ENCODE measurements at regions not wholly inside any gene's neighbourhood (a gene's known extent, or its start where the extent isn't known, plus 50 kb on each side); places are given as distances from the start of the nearest gene placed in this dataset.

DNA sequence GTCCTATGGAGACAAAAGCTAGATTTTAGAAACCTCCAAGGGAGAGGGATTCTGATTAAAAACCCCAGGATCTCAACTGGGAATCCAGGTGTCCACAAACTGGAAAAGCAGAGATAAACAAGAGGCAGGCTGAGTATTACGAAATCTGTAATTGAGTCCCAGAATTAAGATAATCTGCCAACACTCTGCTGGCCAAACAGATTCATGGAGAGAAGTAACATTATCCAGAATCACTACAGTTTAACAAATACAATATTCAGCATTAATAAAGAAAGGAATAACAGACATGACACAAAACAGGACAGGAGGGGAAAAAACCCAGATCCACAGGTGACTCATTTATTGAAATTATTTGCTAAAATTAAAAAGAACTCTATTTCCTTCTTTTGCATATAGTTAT lies 227.2 kb upstream of the NANOGP8 start:
- no peak overlapping the region for H2AFZ ChIP-seq (ENCODE audit: low read length)
- BruUV-seq (replicated peaks): no TSS peak
- no peak overlapping the region for H3K27ac ChIP-seq (ENCODE audit: low read length)

DNA sequence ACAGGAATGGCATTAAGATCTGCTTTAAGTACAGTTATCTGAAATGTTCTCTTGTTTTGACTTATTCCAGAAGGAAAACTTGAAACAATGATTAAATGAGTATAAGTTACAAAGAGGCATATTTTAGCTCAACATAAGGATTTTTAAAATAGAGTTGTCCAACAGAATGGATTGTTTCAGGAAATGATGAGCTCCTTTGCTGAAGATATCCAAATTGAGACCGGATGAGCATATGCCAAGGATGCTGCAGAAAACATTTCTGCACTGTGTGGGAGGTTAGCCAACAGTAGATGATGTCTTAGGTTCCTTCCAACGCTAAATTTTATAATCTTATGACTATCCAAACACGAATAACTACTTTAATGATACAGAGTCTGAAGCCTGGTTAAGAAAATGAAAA lies 226.5 kb upstream of the NANOGP8 start:
- Histone ChIP-seq H3K4me3 (ENCODE audit: low read length) (no peak overlapping the region), H3K27me3 (ENCODE audit: low read length) (no peaks in the 10 kb centered on the region), H3K4me2 (ENCODE audit: low read length) (no peak overlapping the region), H3K9ac (ENCODE audit: low read length) (no peak overlapping the region), H3F3A (ENCODE audit: low read length, unreplicated experiment) (no peaks in the 10 kb centered on the region), H4K20me1 (ENCODE audit: low read length) (no peaks in the 10 kb centered on the region), H3K4me1 (ENCODE audit: insufficient read depth, low read length) (peaks cover 14% of the 10 kb centered on the region), H3K9me3 (ENCODE audit: low read length) (no peaks in the 10 kb centered on the region), H3K27ac (ENCODE audit: low read length) (no peak overlapping the region), H3K79me2 (ENCODE audit: low read length) (no peaks in the 10 kb centered on the region), H3K9me2 (replicated peaks; ENCODE audit: low read length) (no peaks in the 10 kb centered on the region), H3K36me3 (ENCODE audit: low read depth, low read length) (no peaks in the 10 kb centered on the region), H2AFZ (ENCODE audit: low read length) (no peak overlapping the region)
- ChIA-PET CTCF (no interaction called here), POLR2A (ENCODE audit: unreplicated experiment) (interaction anchor here (0.6 kb wide), 1 partner anchor 22 kb away, joined by 3 read pairs; no protein-coding TSS in a partner anchor)
- intact Hi-C loops (cut with micrococcal nuclease): no loop called here
- DNase-seq (no peak), ATAC-seq (no peak)
- TF ChIP-seq EZH2phosphoT487 (IDR thresholded peaks at IDR 0.05; ENCODE audit: borderline replicate concordance, low read length) (no peak), EZH2 (IDR thresholded peaks at IDR 0.05; ENCODE audit: low read length, unreplicated experiment) (no peak)
- TF ChIP-seq, protein P1, sequence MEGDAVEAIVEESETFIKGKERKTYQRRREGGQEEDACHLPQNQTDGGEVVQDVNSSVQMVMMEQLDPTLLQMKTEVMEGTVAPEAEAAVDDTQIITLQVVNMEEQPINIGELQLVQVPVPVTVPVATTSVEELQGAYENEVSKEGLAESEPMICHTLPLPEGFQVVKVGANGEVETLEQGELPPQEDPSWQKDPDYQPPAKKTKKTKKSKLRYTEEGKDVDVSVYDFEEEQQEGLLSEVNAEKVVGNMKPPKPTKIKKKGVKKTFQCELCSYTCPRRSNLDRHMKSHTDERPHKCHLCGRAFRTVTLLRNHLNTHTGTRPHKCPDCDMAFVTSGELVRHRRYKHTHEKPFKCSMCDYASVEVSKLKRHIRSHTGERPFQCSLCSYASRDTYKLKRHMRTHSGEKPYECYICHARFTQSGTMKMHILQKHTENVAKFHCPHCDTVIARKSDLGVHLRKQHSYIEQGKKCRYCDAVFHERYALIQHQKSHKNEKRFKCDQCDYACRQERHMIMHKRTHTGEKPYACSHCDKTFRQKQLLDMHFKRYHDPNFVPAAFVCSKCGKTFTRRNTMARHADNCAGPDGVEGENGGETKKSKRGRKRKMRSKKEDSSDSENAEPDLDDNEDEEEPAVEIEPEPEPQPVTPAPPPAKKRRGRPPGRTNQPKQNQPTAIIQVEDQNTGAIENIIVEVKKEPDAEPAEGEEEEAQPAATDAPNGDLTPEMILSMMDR (conservative IDR thresholded peaks at IDR 0.05; ENCODE audit: low read depth, low read length): no peak
- BruUV-seq (replicated peaks): no TSS peak

More for the DNA sequence above, 227.2 kb upstream of the NANOGP8 start:
- no peaks in the 10 kb centered on the region for H3K27me3 ChIP-seq (ENCODE audit: low read length)
- H3F3A ChIP-seq (ENCODE audit: low read length, unreplicated experiment): no peaks in the 10 kb centered on the region
- H3K9me3 ChIP-seq (ENCODE audit: low read length): no peaks in the 10 kb centered on the region
- intact Hi-C loops (cut with micrococcal nuclease): no loop called here
- H3K4me2 ChIP-seq (ENCODE audit: low read length): no peak overlapping the region
- no peak overlapping the region for H3K9ac ChIP-seq (ENCODE audit: low read length)
- no peak for DNase-seq
- no peaks in the 10 kb centered on the region for H4K20me1 ChIP-seq (ENCODE audit: low read length)
- ChIA-PET POLR2A (ENCODE audit: unreplicated experiment) (no interaction called here), CTCF (no interaction called here)
- H3K9me2 ChIP-seq (replicated peaks; ENCODE audit: low read length): no peaks in the 10 kb centered on the region
- H3K4me1 ChIP-seq (ENCODE audit: insufficient read depth, low read length): peaks cover 11% of the 10 kb centered on the region
- TF ChIP-seq EZH2phosphoT487 (IDR thresholded peaks at IDR 0.05; ENCODE audit: borderline replicate concordance, low read length) (no peak), EZH2 (IDR thresholded peaks at IDR 0.05; ENCODE audit: low read length, unreplicated experiment) (no peak)
- TF ChIP-seq, protein P1 (conservative IDR thresholded peaks at IDR 0.05; ENCODE audit: low read depth, low read length): no peak
- H3K79me2 ChIP-seq (ENCODE audit: low read length): no peaks in the 10 kb centered on the region
- no peak for ATAC-seq
- no peaks in the 10 kb centered on the region for H3K36me3 ChIP-seq (ENCODE audit: low read depth, low read length)
- H3K4me3 ChIP-seq (ENCODE audit: low read length): no peak overlapping the region

DNA sequence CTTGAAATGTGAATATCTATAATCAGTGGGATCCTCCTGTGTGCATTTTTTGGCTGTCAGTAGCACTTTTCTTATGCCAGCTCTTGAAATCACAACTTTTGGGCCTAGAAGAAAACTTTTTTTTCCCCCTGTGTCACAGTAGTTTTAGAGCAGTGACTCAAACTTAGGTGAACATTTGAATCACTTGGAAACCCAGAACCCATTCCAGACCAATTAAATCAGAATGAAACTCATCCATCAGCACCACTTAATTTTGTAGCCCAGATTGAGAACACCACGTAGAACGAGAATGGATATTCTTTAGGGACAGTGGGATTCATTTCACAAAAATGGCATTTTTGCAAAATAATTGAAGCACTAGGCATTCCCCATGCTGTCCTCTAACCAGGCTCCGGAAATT lies 224.8 kb upstream of the NANOGP8 start:
- BruUV-seq (replicated peaks): no TSS peak
- H3K9ac ChIP-seq (ENCODE audit: low read length): no peak overlapping the region
- ATAC-seq: no peak
- no peak overlapping the region for H3K4me3 ChIP-seq (ENCODE audit: low read length)
- no peaks in the 10 kb centered on the region for H3K27me3 ChIP-seq (ENCODE audit: low read length)
- H3K4me2 ChIP-seq (ENCODE audit: low read length): no peak overlapping the region
- H3K9me2 ChIP-seq (replicated peaks; ENCODE audit: low read length): no peaks in the 10 kb centered on the region
- H4K20me1 ChIP-seq (ENCODE audit: low read length): no peaks in the 10 kb centered on the region
- H3K9me3 ChIP-seq (ENCODE audit: low read length): no peaks in the 10 kb centered on the region
- intact Hi-C loops (cut with micrococcal nuclease): loop anchor here (2.0 to 5.0 kb wide), 2 partner anchors 41 to 132 kb away; no protein-coding TSS in a partner anchor
- ChIA-PET CTCF (no interaction called here), POLR2A (ENCODE audit: unreplicated experiment) (no interaction called here)
- no peak overlapping the region for H3K27ac ChIP-seq (ENCODE audit: low read length)
- no peaks in the 10 kb centered on the region for H3K79me2 ChIP-seq (ENCODE audit: low read length)
- no peak overlapping the region for H2AFZ ChIP-seq (ENCODE audit: low read length)
- TF ChIP-seq, protein P1 (conservative IDR thresholded peaks at IDR 0.05; ENCODE audit: low read depth, low read length): no peak
- TF ChIP-seq EZH2phosphoT487 (IDR thresholded peaks at IDR 0.05; ENCODE audit: borderline replicate concordance, low read length) (no peak), EZH2 (IDR thresholded peaks at IDR 0.05; ENCODE audit: low read length, unreplicated experiment) (no peak)
- H3F3A ChIP-seq (ENCODE audit: low read length, unreplicated experiment): no peaks in the 10 kb centered on the region
- H3K4me1 ChIP-seq (ENCODE audit: insufficient read depth, low read length): peaks cover 31% of the 10 kb centered on the region
- H3K36me3 ChIP-seq (ENCODE audit: low read depth, low read length): no peaks in the 10 kb centered on the region
- no peak for DNase-seq

All from PC-3 (cell line).